AG09319 (cell line): ENCODE measurements at regions not wholly inside any gene's neighbourhood (a gene's known extent, or its start where the extent isn't known, plus 50 kb on each side); places are given as distances from the start of the nearest gene placed in this dataset.

Experiments used
- DNase-seq: peaks from one replicate; pipeline ENCODE4 v3.0.0-alpha.2; 2010; ENCODE audit warnings: low read depth; ENCODE audit errors: extremely low read depth
- TF ChIP-seq, protein P1 (sequence below): IDR thresholded peaks from 2 replicates; pipeline ENCODE4 v1.5.1; 2011; ENCODE audit warnings: low read depth, mild to moderate bottlenecking, inconsistent platforms, low read length, moderate library complexity

DNA sequence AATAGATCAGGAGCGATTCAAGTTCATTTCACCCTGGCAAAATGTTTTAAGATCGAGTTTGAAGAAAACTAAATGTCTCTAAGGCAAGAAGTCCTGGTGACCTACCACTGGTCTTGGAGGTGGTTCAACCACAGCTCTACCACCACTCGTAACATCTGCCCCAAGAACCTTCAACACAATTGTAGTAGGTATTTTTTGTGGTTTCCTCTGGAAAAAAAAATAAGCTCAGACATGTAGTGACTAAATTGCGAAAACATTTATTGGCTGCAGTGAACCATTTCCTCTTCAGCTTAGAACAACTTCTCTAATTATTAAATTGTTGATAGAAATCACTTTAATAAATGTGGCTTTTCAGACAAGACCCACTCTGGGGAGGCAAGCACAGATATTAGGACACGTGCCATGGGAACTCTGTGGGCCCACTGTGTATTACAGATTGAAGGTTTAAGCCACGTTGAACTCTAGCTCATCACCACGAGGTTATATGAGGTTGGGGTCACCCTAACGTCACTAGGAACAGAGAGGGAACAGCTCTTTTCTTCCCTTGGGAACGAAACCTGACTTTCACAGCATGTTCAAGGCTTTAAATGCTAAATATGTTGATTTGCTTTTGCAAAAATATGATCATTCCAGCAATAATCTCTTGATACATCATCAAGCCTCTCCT, 142.9 kb downstream of the HSD17B3 start:
- TF ChIP-seq, protein P1, sequence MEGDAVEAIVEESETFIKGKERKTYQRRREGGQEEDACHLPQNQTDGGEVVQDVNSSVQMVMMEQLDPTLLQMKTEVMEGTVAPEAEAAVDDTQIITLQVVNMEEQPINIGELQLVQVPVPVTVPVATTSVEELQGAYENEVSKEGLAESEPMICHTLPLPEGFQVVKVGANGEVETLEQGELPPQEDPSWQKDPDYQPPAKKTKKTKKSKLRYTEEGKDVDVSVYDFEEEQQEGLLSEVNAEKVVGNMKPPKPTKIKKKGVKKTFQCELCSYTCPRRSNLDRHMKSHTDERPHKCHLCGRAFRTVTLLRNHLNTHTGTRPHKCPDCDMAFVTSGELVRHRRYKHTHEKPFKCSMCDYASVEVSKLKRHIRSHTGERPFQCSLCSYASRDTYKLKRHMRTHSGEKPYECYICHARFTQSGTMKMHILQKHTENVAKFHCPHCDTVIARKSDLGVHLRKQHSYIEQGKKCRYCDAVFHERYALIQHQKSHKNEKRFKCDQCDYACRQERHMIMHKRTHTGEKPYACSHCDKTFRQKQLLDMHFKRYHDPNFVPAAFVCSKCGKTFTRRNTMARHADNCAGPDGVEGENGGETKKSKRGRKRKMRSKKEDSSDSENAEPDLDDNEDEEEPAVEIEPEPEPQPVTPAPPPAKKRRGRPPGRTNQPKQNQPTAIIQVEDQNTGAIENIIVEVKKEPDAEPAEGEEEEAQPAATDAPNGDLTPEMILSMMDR = no peak
- no peak for DNase-seq

DNA sequence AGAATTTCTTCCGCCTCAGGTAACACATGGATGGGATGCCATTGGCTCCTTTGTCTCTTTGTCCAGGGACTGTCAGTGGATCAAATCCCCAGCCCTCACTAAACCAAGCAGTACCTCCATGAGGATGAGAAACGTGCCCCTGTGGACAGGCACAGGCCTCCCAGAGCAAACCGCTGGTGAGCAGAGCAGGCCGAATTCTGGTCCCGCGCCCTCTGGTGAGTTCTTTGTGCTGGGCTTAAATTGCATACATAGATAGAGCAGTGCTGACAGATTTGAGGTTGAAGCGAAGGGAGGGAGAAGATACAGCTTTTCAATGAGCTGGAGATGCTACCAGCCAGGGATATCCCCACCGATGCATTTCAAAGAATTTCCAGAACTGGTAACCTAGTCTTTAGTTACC, 143.8 kb downstream of the HSD17B3 start:
- TF ChIP-seq, protein P1 = no peak
- no peak for DNase-seq

DNA sequence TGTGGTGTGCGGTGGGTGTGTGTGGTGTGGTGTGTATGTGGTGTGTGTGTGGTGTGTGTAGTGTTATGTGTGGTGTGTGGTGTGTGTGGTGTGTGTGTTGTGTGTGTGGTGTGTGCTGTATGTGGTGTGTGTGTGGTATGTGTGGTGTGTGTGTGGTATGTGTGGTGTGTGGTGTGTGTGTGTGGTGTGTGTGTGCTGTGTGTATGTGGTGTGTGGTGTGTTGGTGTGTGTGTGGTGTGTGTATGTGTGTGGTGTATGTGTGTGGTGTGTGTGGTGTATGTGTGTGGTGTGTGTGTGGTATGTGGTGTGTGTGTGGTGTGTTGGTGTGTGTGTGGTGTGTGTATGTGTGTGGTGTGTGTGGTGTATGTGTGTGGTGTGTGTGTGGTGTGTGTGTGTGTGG, 144.3 kb downstream of the HSD17B3 start:
- TF ChIP-seq, protein P1 = no peak
- DNase-seq = no peak

DNA sequence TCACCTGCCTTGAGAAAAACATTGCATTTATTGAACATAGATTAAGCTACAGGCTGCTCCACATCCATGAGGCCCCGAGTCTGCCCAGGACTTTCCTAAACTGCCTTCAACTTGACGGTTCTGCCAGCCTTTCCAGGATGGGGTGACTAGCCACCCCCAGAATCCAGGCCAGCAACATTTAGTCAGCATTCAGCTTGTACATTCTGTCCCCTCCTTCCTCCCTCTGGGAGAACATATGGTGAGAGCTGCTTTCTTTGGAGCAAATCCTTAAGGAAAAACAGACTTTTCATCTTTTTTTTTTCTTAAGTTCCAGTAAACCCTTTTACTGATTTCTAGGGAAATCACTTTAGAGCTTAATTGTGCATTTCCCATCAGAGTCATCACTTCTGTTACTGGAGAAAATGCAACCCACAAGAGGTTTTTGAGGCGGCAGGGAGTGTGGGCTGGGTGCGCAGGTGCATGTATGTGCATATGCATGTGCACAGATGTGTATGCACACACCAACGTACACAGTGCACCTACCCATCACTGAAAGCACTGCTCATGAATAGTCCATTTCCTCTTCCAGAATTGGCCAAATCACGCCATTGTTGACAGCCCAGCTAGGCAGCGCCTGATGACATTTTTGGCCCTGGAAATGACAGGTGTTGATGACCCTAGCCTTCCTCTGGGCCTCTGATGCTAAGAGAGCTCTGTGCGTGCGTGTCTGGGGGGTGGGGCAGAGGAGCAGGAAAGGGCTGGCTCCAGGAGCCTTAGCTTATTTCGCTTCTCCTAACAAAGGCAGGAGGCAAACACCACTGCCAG, 145.6 kb downstream of the HSD17B3 start:
- no peak for DNase-seq
- TF ChIP-seq, protein P1 = no peak

DNA sequence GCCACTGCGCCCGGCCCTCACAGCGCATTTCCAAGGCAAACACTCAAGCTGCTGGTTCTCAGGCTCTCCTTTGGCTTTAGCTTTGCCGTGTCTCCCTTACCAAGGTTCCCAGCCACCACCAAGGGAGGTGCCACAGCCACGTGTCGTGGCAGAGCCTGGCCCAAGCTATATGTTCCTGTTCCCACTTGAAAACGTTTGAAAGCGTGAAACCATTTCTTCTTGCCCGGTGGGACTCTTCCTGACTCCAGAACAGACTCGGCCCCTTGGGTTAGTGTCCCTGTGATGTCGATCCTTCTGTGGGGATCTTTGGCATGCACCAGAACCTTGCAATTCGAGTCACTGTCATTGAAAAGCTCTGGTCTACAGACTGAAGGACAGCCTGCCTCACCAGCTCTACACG, 147.9 kb downstream of the HSD17B3 start:
- TF ChIP-seq, protein P1 = no peak

DNA sequence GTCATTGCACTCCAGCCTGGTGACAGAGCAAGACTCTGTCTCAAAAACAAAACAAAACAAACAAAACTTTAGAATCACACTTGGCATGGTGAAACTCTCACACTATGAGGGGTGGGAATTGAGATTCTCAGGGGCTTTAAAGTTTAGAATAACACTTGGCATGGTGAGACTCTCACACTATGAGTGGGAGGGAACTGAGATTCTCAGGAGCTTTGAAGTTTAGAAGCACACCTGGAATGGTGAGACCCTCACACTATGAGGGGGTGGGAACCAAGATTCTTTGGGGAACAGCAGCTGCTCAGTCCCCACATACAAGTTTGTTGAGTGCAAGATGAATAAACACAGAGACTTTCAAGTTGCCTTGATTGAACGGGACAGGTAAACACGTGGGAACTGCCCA, 149.4 kb downstream of the HSD17B3 start:
- TF ChIP-seq, protein P1 = no peak
- no peak for DNase-seq

More for the DNA sequence above, 147.9 kb downstream of the HSD17B3 start:
- no peak for DNase-seq

DNA sequence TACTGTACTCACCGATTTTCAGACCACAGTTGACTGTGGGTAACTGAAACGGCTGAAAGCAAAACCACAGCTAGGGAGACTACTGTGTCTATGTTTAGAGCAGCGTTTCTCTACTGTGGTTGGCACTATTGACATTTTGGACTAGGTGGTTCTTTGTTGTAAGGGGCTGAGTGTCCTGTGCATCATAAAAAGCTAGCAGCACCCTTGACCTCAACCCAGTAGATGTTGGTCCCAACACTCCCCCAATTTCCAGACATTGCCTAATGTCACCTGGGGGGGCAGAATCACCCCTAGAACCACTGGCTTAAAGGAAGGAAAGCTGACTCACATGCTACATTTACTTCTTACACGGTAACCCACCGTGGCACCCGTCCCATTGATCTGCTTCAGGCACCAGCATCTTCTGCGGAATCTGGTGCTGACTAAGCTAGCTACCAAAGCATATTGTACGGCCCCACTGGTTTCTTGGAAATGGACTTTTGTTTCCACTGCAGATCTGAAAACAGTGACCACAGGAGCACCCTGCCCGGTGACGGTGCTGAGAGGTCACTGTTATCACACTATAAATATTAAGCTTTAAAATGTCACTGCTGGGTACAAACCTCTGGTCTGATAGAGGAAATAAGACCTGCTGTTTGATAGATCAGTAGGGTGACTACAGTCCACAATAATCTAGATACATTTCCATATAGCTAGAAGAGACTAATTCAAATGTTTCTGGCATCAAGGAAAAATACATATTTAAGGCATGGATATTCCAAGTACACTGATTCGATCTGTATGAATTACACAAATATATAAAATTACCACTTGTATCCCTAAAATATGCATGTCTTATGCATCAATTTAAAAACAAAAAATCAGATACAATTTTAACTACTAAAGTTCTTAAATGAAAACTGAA, 151.4 kb downstream of the HSD17B3 start:
- TF ChIP-seq, protein P1 = no peak
- no peak for DNase-seq
